ENCODE measurements at regions not wholly inside any gene's neighbourhood (a gene's known extent, or its start where the extent isn't known, plus 50 kb on each side); places are given as distances from the start of the nearest gene placed in this dataset.

DNA sequence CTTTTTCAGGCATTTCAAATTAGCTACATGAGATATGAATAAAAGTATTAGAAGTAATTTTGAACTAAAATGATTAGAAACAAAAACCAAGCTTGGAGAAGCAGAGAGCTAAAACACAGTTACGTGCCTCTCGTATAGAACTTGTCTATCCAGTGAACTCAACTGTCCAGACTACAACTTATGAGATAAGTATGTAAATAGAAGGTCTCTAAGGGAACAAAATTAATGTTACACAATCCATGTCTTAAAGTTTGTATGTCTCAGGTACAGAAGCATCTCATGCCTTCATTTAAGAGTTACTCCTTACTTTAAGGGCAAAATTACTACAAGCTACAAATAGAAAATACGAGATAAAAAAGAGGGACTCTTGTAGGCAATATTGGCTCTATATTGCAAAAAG lies 316.8 kb downstream of the CETN3 start:
- FAIRE-seq (no peak), DNase-seq (ENCODE audit: low read depth in 1 of 2, low spot score in 2 of 2) (no peak)
- Histone ChIP-seq H2BK120ac (replicated peaks; ENCODE audit: low read depth, low read length) (no peak overlapping the region), H2BK12ac (ENCODE audit: low read depth, low read length) (no peak overlapping the region), H3K4me3 (ENCODE audit: extremely low read depth in 1 of 4, insufficient read depth in 2 of 4, low read depth in 3 of 4, low read length in 4 of 4) (no peak overlapping the region), H4K91ac (replicated peaks; ENCODE audit: insufficient read length, low read length) (no peak overlapping the region), H3K4me2 (ENCODE audit: insufficient read depth in 1 of 2, low read depth in 2 of 2, low read length in 2 of 2) (no peak overlapping the region), H4K8ac (ENCODE audit: extremely low read depth, insufficient read depth, low read length) (no peak overlapping the region), H3K4me1 (replicated peaks in 1 of 4; ENCODE audit: control insufficient read depth in 3 of 4, insufficient read depth in 4 of 4, low read length in 3 of 4) (no peaks in the 10 kb centered on the region), H2BK5ac (ENCODE audit: low read depth, low read length) (no peak overlapping the region), H3K14ac (ENCODE audit: insufficient read length) (no peak overlapping the region), H3K23me2 (ENCODE audit: low read depth, low read length) (no peaks in the 10 kb centered on the region), H3K18ac (ENCODE audit: extremely low read depth, low read length) (no peak overlapping the region), H3K79me2 (ENCODE audit: control insufficient read depth in 1 of 2, insufficient read depth in 2 of 2, low read length in 2 of 2) (no peaks in the 10 kb centered on the region), H3K79me1 (ENCODE audit: low read depth, low read length) (no peaks in the 10 kb centered on the region), H2BK15ac (ENCODE audit: low read length) (no peak overlapping the region), H3K56ac (replicated peaks; ENCODE audit: insufficient read length, low read depth, low read length) (no peak overlapping the region), H3K36me3 (ENCODE audit: control insufficient read depth in 2 of 4, insufficient read depth in 4 of 4, low read length in 3 of 4) (no peaks in the 10 kb centered on the region), H4K5ac (ENCODE audit: insufficient read length, low read depth, low read length) (no peak overlapping the region), H2AK5ac (ENCODE audit: low read depth, low read length) (no peak overlapping the region), H3K27ac (ENCODE audit: low read depth, low read length) (no peak overlapping the region), H4K20me1 (replicated peaks in 1 of 2; ENCODE audit: control insufficient read depth in 1 of 2, insufficient read depth in 2 of 2, low read length in 2 of 2) (no peaks in the 10 kb centered on the region), H3K23ac (ENCODE audit: insufficient read length) (no peak overlapping the region), H3K9me3 (ENCODE audit: insufficient read depth in 2 of 2, low read depth in 1 of 2, low read length in 1 of 2) (no peaks in the 10 kb centered on the region; a peak in 1 of 4 replicates), H3K27me3 (replicated peaks in 1 of 4; ENCODE audit: control insufficient read depth in 3 of 4, extremely low read depth in 1 of 4, insufficient read depth in 3 of 4, low read length in 3 of 4) (no peaks in the 10 kb centered on the region), H2AFZ (ENCODE audit: low read length) (no peak overlapping the region), H2BK20ac (ENCODE audit: low read length) (no peak overlapping the region), H3K4ac (replicated peaks; ENCODE audit: insufficient read length, low read depth, low read length) (no peak overlapping the region), H3K9ac (replicated peaks in 1 of 4; ENCODE audit: extremely low read depth in 1 of 4, low read depth in 3 of 4, low read length in 3 of 4) (no peak overlapping the region)
- ChIA-PET CTCF (ENCODE audit: partially characterized antibody) (no interaction called here), POLR2A (ENCODE audit: partially characterized antibody) (no interaction called here)
- 87% methylated on average over 3 of the region's 3 CpGs; no CpG with 5 or more reads in 1 of the 2 experiments for WGBS, 2 experiments (ENCODE audit: extremely low coverage in 1 of 2, insufficient coverage in 1 of 2, insufficient read length in 1 of 2, insufficient replicate concordance in 2 of 2, low coverage in 1 of 2, low lambda C conversion rate in 2 of 2, missing lambda C conversion rate in 1 of 2)
- no peak for TF ChIP-seq RXRA (IDR thresholded peaks at IDR 0.05; ENCODE audit: insufficient read depth, low read depth, low read length)
- no peak for TF ChIP-seq FOSL1 (IDR thresholded peaks at IDR 0.05; ENCODE audit: insufficient read depth, low read depth, low read length)
- TF ChIP-seq, protein P1, sequence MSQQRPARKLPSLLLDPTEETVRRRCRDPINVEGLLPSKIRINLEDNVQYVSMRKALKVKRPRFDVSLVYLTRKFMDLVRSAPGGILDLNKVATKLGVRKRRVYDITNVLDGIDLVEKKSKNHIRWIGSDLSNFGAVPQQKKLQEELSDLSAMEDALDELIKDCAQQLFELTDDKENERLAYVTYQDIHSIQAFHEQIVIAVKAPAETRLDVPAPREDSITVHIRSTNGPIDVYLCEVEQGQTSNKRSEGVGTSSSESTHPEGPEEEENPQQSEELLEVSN (IDR thresholded peaks at IDR 0.05): no peak
- TF ChIP-seq SP2 (IDR thresholded peaks at IDR 0.05; ENCODE audit: low read length): no peak
- no peak for TF ChIP-seq CEBPB (IDR thresholded peaks at IDR 0.05; ENCODE audit: low read depth, low read length)
- no peak for TF ChIP-seq SIX5 (IDR thresholded peaks at IDR 0.05; ENCODE audit: low read depth, low read length)
- no peak for TF ChIP-seq TCF12 (IDR thresholded peaks at IDR 0.05; ENCODE audit: low read depth, low read length)
- TF ChIP-seq CBX8 (IDR thresholded peaks at IDR 0.05; ENCODE audit: borderline replicate concordance, low read depth, low read length): no peak
- TF ChIP-seq POLR2A (IDR thresholded peaks at IDR 0.05; ENCODE audit: control extremely low read depth in 1 of 2, low read depth in 2 of 2, low read length in 2 of 2): no peak
- no peak for TF ChIP-seq HDAC6 (IDR thresholded peaks at IDR 0.05; ENCODE audit: low read depth, low read length)
- TF ChIP-seq, protein P2, sequence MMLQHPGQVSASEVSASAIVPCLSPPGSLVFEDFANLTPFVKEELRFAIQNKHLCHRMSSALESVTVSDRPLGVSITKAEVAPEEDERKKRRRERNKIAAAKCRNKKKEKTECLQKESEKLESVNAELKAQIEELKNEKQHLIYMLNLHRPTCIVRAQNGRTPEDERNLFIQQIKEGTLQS (IDR thresholded peaks at IDR 0.05; ENCODE audit: insufficient read depth, low read depth, low read length): no peak
- no peak for TF ChIP-seq BCL11A (IDR thresholded peaks at IDR 0.05; ENCODE audit: low read depth in 2 of 2, low read length in 2 of 2)
- TF ChIP-seq, protein P3, sequence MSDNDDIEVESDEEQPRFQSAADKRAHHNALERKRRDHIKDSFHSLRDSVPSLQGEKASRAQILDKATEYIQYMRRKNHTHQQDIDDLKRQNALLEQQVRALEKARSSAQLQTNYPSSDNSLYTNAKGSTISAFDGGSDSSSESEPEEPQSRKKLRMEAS (IDR thresholded peaks at IDR 0.05): no peak
- TF ChIP-seq TAF1 (IDR thresholded peaks at IDR 0.05; ENCODE audit: low read depth, low read length): no peak
- TF ChIP-seq EGR1 (IDR thresholded peaks at IDR 0.05; ENCODE audit: borderline replicate concordance, low read depth, low read length): no peak
